A549 (cell line): ENCODE measurements at regions not wholly inside any gene's neighbourhood (a gene's known extent, or its start where the extent isn't known, plus 50 kb on each side); places are given as distances from the start of the nearest gene placed in this dataset.

Source experiments
- ATAC-seq, 2 experiments: fragments of 200-7000 bp in 1 of 2; fragments of >200 bp in 1 of 2; cut with Nextera tagmentation in 1 of 2; cut with Tn5 transposase in 1 of 2; 3 replicates each; pipeline versions ENCODE4 v1.8.0 to v1.9.1; 2018 to 2020; ENCODE audit warnings: mild to moderate bottlenecking in 1 of 2, moderate library complexity in 1 of 2
- CTCF ChIA-PET: fragments of 300-600 bp; sonication (Branson Sonifier 250); formaldehyde crosslinking; extraction: SDS; loops from one replicate; lab custom pipeline; 2021; ENCODE audit warnings: antibody characterized with exemption, inconsistent platforms; lab: Yijun Ruan, JAX
- POLR2A ChIA-PET: fragments of 350-600 bp; formaldehyde crosslinking; extraction: SDS; loops from one replicate; lab custom pipeline; 2021; ENCODE audit warnings: antibody characterized with exemption, inconsistent platforms; lab: Yijun Ruan, JAX
- DNase-seq, 2 experiments: peaks; one replicate each; pipeline versions ENCODE4 v3.0.0 to v3.0.0-alpha.2; 2011 to 2016; ENCODE audit warnings: low read depth in 1 of 2, low spot score in 1 of 2
- FAIRE-seq: peaks from 2 replicates; lab custom pipeline; 2011; peaks lifted over from hg19 to GRCh38; lab: Jason Lieb, UNC
- H3K27ac ChIP-seq, 2 experiments: fragments of >200 bp; sonication (Bioruptor Twin); formaldehyde crosslinking; 3 replicates each; pipeline ENCODE4 v1.5.1; 2016 to 2017
- H3K4me1 ChIP-seq: fragments of >200 bp; sonication (Bioruptor Twin); formaldehyde crosslinking; 3 replicates; pipeline ENCODE4 v1.6.1; 2016
- H3K4me2 ChIP-seq: fragments of >200 bp; sonication (Bioruptor Twin); formaldehyde crosslinking; 3 replicates; pipeline ENCODE4 v1.6.1; 2016
- H3K4me3 ChIP-seq: fragments of >200 bp; sonication (Bioruptor Twin); formaldehyde crosslinking; 3 replicates; pipeline ENCODE4 v1.5.1; 2016
- H3K9me3 ChIP-seq: fragments of >200 bp; sonication (Bioruptor Twin); formaldehyde crosslinking; 3 replicates; pipeline ENCODE4 v1.6.1; 2016
- ATOH8 ChIP-seq: fragments of 250-450 bp; sonication (Bioruptor Pico); IDR thresholded peaks from 2 replicates; pipeline ENCODE4 v1.5.0; 2020; ENCODE audit warnings: low read depth, mild to moderate bottlenecking, moderate library complexity
- BHLHE40 ChIP-seq: IDR thresholded peaks from 2 replicates; pipeline ENCODE4 v1.6.1; 2012; ENCODE audit warnings: low read depth, low read length, inconsistent platforms
- CBX2 ChIP-seq: fragments of 200-600 bp; sonication (generic); IDR thresholded peaks from 2 replicates; pipeline ENCODE4 v1.6.1; 2016; ENCODE audit warnings: low read depth, mild to moderate bottlenecking, borderline replicate concordance
- E2F6 ChIP-seq: IDR thresholded peaks from 2 replicates; pipeline ENCODE4 v1.6.1; 2012; ENCODE audit warnings: low read depth, borderline replicate concordance
- EHF ChIP-seq: fragments of 250-450 bp; sonication (Bioruptor Pico); IDR thresholded peaks from 2 replicates; pipeline ENCODE4 v1.5.0; 2020; ENCODE audit warnings: mild to moderate bottlenecking
- EP300 ChIP-seq, 2 experiments: fragments of >200 bp; sonication (Bioruptor Twin); formaldehyde crosslinking; IDR thresholded peaks; 2 replicates in 1 of 2; 3 replicates in 1 of 2; pipeline ENCODE4 v1.6.1; 2016 to 2017
- ESRRA ChIP-seq: fragments of 150-350 bp; IDR thresholded peaks from 2 replicates; pipeline ENCODE4 v1.6.1; 2014; ENCODE audit warnings: mild to moderate bottlenecking, low read length, borderline replicate concordance
- FOSB ChIP-seq: fragments of 250-450 bp; sonication (Bioruptor Pico); IDR thresholded peaks from 2 replicates; pipeline ENCODE4 v1.5.0; 2020; ENCODE audit warnings: mild to moderate bottlenecking, moderate library complexity
- FOSL2 ChIP-seq, 2 experiments: fragments of 450-650 bp in 1 of 2; fragments of >200 bp in 1 of 2; sonication (Bioruptor Twin) in 1 of 2; formaldehyde crosslinking; IDR thresholded peaks; 2 replicates each; pipeline versions ENCODE4 v1.5.0 to v1.6.1; 2016 to 2020; ENCODE audit warnings: mild to moderate bottlenecking in 1 of 2, moderate library complexity in 1 of 2
- GATA3 ChIP-seq: IDR thresholded peaks from 2 replicates; pipeline ENCODE4 v1.6.1; 2012; ENCODE audit warnings: borderline replicate concordance
- HES2 ChIP-seq: fragments of >200 bp; sonication (Bioruptor Twin); formaldehyde crosslinking; IDR thresholded peaks from 2 replicates; pipeline ENCODE4 v1.6.1; 2016
- HEYL ChIP-seq: fragments of 250-450 bp; sonication (Bioruptor Pico); IDR thresholded peaks from 2 replicates; pipeline ENCODE4 v1.8.0; 2021; ENCODE audit warnings: mild to moderate bottlenecking, moderate library complexity
- HOXA7 ChIP-seq: fragments of 250-450 bp; sonication (Bioruptor Pico); IDR thresholded peaks from 2 replicates; pipeline ENCODE4 v1.5.0; 2020; ENCODE audit warnings: mild to moderate bottlenecking, moderate library complexity
- HOXB13 ChIP-seq: fragments of 250-450 bp; sonication (Bioruptor Pico); IDR thresholded peaks from 2 replicates; pipeline ENCODE4 v1.5.0; 2020; ENCODE audit warnings: low read depth, mild to moderate bottlenecking, moderate library complexity
- JUN ChIP-seq, 2 experiments: fragments of >200 bp; sonication (Bioruptor Twin); formaldehyde crosslinking; IDR thresholded peaks; 2 replicates in 1 of 2; 3 replicates in 1 of 2; pipeline ENCODE4 v1.6.1; 2016 to 2017
- KDM1A ChIP-seq: fragments of 200-600 bp; sonication (generic); IDR thresholded peaks from 2 replicates; pipeline ENCODE4 v1.6.1; 2016; ENCODE audit warnings: low read depth, mild to moderate bottlenecking
- KDM5A ChIP-seq: fragments of 200-600 bp; sonication (generic); IDR thresholded peaks from 2 replicates; pipeline ENCODE4 v1.6.1; 2016; ENCODE audit warnings: antibody characterized with exemption, mild to moderate bottlenecking
- MAFK ChIP-seq: fragments of 450-650 bp; IDR thresholded peaks from 2 replicates; pipeline ENCODE4 v1.6.1; 2014; ENCODE audit not compliant: partially characterized antibody
- MAX ChIP-seq: IDR thresholded peaks from 2 replicates; pipeline ENCODE4 v1.6.1; 2012
- MAZ ChIP-seq: fragments of 150-350 bp; IDR thresholded peaks from 2 replicates; pipeline ENCODE4 v1.6.1; 2014; ENCODE audit warnings: antibody characterized with exemption, low read depth, low read length, borderline replicate concordance
- NR3C1 ChIP-seq: fragments of >200 bp; sonication (Bioruptor Twin); formaldehyde crosslinking; IDR thresholded peaks from 3 replicates; pipeline ENCODE4 v1.6.1; 2017
- POLR2A ChIP-seq: IDR thresholded peaks from 2 replicates; pipeline ENCODE4 v1.6.1; 2012; ENCODE audit warnings: mild to moderate bottlenecking, low read length
- RAD21 ChIP-seq, 2 experiments: fragments of >200 bp in 1 of 2; sonication (Bioruptor Twin) in 1 of 2; formaldehyde crosslinking in 1 of 2; IDR thresholded peaks in 1 of 2; conservative IDR thresholded peaks in 1 of 2; 2 replicates in 1 of 2; 3 replicates in 1 of 2; pipeline ENCODE4 v1.6.1; 2012 to 2018; ENCODE audit warnings: inconsistent platforms in 1 of 2
- RCOR1 ChIP-seq: fragments of 150-350 bp; IDR thresholded peaks from 2 replicates; pipeline ENCODE4 v1.6.1; 2014; ENCODE audit warnings: antibody characterized with exemption, low read length, low read depth
- RFX5 ChIP-seq: fragments of 450-650 bp; IDR thresholded peaks from 2 replicates; pipeline ENCODE4 v1.7.1; 2014; ENCODE audit warnings: antibody characterized with exemption, mild to moderate bottlenecking, moderate library complexity
- RNF2 ChIP-seq: fragments of 200-600 bp; sonication (generic); IDR thresholded peaks from 2 replicates; pipeline ENCODE4 v1.6.1; 2016; ENCODE audit warnings: low read depth, mild to moderate bottlenecking, antibody characterized with exemption, moderate library complexity, borderline replicate concordance
- SMC3 ChIP-seq: fragments of >200 bp; sonication (Bioruptor Twin); formaldehyde crosslinking; IDR thresholded peaks from 3 replicates; pipeline ENCODE4 v1.6.1; 2018; ENCODE audit warnings: inconsistent platforms
- SREBF2 ChIP-seq: fragments of 450-650 bp; IDR thresholded peaks from 2 replicates; pipeline ENCODE4 v1.6.1; 2014; ENCODE audit warnings: mild to moderate bottlenecking, moderate library complexity
- TFCP2L1 ChIP-seq: fragments of 250-450 bp; sonication (Bioruptor Pico); IDR thresholded peaks from 2 replicates; pipeline ENCODE4 v1.5.0; 2021; ENCODE audit warnings: mild to moderate bottlenecking
- USF2 ChIP-seq: fragments of 450-650 bp; IDR thresholded peaks from 2 replicates; pipeline ENCODE4 v1.6.1; 2014; ENCODE audit warnings: antibody characterized with exemption
- ZC3H11A ChIP-seq: fragments of 450-650 bp; IDR thresholded peaks from 2 replicates; pipeline ENCODE4 v1.6.1; 2014; ENCODE audit warnings: antibody characterized with exemption, mild to moderate bottlenecking
- ZSCAN20 ChIP-seq: fragments of 250-450 bp; sonication (Bioruptor Pico); IDR thresholded peaks from 2 replicates; pipeline ENCODE4 v1.8.0; 2022; ENCODE audit warnings: mild to moderate bottlenecking, moderate library complexity
- WGBS: methylation state at CpG from one replicate; pipeline ENCODE4 v1.1.6; 2017; ENCODE audit errors: missing lambda C conversion rate; 5-methylcytosine and 5-hydroxymethylcytosine counted together

GRCh38 chr15:62430056-62430455 lies 265.0 kb upstream of the C2CD4B start:
- ATAC-seq (no peak), DNase-seq (no peak), FAIRE-seq (peak; percentile 77)
- H3K4me2 ChIP-seq: no peak overlapping the region
- no peaks in the 10 kb centered on the region for H3K9me3 ChIP-seq
- TF ChIP-seq MAZ (no peak), CBX2 (no peak), RFX5 (no peak), ZC3H11A (no peak), JUN (IDR thresholded peaks at IDR 0.05) (no peak), FOSL2 (IDR thresholded peaks at IDR 0.05) (no peak), FOSL2 (CRISPR knock-in tag; IDR thresholded peaks at IDR 0.05) (no peak), RAD21 (conservative IDR thresholded peaks at IDR 0.05 in 1 of 2, IDR thresholded peaks at IDR 0.05 in 1 of 2) (no peak), HEYL (CRISPR knock-in tag) (no peak), HES2 (no peak), RCOR1 (no peak), ESRRA (no peak), POLR2A (no peak), HOXA7 (CRISPR knock-in tag) (no peak), TFCP2L1 (no peak), KDM5A (no peak), BHLHE40 (no peak)
- ChIA-PET POLR2A (no interaction called here), CTCF (interaction anchor here (1.5 kb wide), 1 partner anchor 11 kb away, joined by 3 read pairs; no protein-coding TSS in a partner anchor)
- no peak overlapping the region for H3K4me3 ChIP-seq
- H3K27ac ChIP-seq: no peak overlapping the region
- 93% methylated on average over 2 of the region's 2 CpGs for WGBS
- H3K4me1 ChIP-seq: no peaks in the 10 kb centered on the region

- WGBS: 73% methylated on average over 4 of the region's 4 CpGs
- FAIRE-seq: peak; percentile 74
Observed at GRCh38 chr15:62430552-62430951, 265.5 kb upstream of the C2CD4B start.

More at GRCh38 chr15:62430552-62430951, 265.5 kb upstream of the C2CD4B start:
- no peak for TF ChIP-seq USF2
- no peak for TF ChIP-seq FOSB (CRISPR knock-in tag)
- TF ChIP-seq ZSCAN20 (CRISPR knock-in tag): no peak
- no peak for TF ChIP-seq EP300 (IDR thresholded peaks at IDR 0.05)
- TF ChIP-seq HOXB13: no peak
- no peak for TF ChIP-seq RNF2
- no peak for TF ChIP-seq JUN (IDR thresholded peaks at IDR 0.05)
- TF ChIP-seq SMC3: no peak
- TF ChIP-seq SREBF2: no peak
- TF ChIP-seq KDM5A: no peak
- no peak for TF ChIP-seq E2F6
- TF ChIP-seq MAZ: no peak
- no peak for TF ChIP-seq EHF (CRISPR knock-in tag)
- no peak for TF ChIP-seq MAX
- no peak for TF ChIP-seq KDM1A
- TF ChIP-seq GATA3: no peak
- no peak for TF ChIP-seq MAFK
- no peak for TF ChIP-seq NR3C1
- TF ChIP-seq ATOH8 (CRISPR knock-in tag): no peak
- H3K27ac ChIP-seq: no peak overlapping the region
- POLR2A ChIA-PET: no interaction called here
- no peak overlapping the region for H3K4me2 ChIP-seq
- CTCF ChIA-PET: interaction anchor here (1.2 to 1.5 kb wide), 2 partner anchors 12 to 15 kb away, joined by 3 to 4 read pairs; no protein-coding TSS in a partner anchor
- H3K4me3 ChIP-seq: no peak overlapping the region
- no peak for ATAC-seq
- DNase-seq: no peak
- H3K4me1 ChIP-seq: no peaks in the 10 kb centered on the region
- H3K9me3 ChIP-seq: no peaks in the 10 kb centered on the region
